ENCODE measurements at regions not wholly inside any gene's neighbourhood (a gene's known extent, or its start where the extent isn't known, plus 50 kb on each side); places are given as distances from the start of the nearest gene placed in this dataset.
A peak's percentile ranks its signal among the peaks of the same experiment; 100 is the strongest.
"Not testable (repeated sequence)": the region's sequence is repeated elsewhere in the genome, so short reads cannot be mapped to it uniquely, and the experiment has no call there.

DNA sequence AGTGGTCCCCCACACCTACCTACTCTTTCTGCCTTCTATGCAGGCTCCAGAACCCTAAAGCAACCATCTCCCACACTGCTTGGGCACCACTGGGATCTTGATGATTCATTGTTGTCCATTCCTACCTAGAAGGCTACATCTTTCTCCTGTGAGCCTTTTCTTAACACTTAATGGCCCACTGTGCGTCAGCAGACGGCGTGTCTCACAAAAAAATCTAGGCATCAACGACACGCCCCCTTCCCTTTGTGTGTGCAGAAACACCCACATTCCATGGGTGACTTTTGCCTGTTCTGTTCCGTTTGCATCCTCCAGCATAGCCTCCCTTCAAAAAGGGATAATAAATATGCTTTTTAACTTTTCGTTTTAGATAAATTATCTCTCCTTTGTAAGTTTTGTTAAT, 99.7 kb upstream of the CYRIA start:
- no peak for DNase-seq (ENCODE audit: low read depth in 1 of 2, low spot score in 1 of 2)

DNA sequence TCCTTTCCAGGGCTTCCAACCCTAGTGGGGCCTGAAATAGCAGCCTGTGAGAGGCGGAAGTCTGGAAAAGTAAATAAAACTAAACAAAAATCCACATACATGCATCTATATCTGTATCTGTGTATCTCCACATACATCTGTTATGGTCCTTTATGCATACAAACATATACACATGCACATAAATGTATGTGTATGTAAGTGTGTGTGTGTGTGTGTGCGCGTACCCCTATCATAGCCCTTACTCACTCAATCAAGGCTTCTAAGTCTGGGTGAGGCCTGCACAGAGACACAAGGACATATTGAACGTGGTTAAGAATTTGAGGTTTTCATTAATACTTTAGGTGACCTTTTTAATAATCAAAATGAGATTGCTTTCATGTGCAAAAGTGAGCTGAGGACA, 98.9 kb upstream of the CYRIA start:
- no peak for DNase-seq (ENCODE audit: low read depth in 1 of 2, low spot score in 1 of 2)

DNA sequence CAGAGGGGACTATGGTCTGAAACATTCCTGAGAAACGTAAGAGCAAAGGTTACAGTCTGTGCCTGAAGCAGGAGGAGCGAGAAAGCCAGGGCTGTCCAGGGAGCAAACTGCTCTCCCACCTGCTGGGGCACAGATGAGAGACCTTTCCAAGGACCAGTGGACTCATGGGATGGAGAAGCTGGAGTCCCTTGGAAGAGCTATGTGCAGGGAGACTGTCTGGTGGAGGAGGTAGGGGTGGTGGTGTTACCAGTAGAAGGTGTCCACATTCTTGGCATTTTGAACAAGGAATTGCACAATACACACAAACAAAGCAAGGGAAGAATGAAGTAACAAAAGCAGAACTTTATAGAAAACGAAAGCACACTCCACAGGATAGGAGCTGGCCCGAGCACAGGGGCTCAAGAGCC, 97.9 kb upstream of the CYRIA start:
- DNase-seq (ENCODE audit: low read depth in 1 of 2, low spot score in 1 of 2) = no peak

DNA sequence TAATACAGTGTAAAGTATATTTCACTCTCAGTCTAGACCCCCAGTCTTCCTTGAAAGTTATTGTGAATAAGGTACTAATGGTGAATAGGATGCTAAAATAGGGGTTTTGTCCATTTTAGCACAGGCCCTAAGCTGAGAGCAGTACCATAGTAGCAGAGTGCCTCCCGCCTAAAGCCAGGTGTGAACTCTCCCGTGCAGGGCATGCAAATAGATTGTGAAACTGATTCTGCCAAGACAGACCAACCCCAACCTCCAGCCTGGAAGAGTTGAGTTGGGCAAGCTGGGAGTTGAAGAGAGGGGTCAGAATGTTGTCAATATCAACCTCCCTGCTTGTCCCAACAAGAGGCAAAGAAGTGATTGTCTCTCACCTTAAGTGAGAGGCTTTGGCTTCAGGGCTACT, 97.4 kb upstream of the CYRIA start:
- DNase-seq (ENCODE audit: low read depth in 1 of 2, low spot score in 1 of 2) = no peak

GRCh38 chr2:16760426-16760825, 94.8 kb upstream of the CYRIA start:
- no peak for DNase-seq (ENCODE audit: low read depth in 1 of 2, low spot score in 1 of 2)

- peak; percentile 21 to 42 for DNase-seq (ENCODE audit: low read depth in 1 of 2, low spot score in 1 of 2)
These were observed 91.4 kb upstream of the CYRIA start for GRCh38 chr2:16756831-16757644.

DNA sequence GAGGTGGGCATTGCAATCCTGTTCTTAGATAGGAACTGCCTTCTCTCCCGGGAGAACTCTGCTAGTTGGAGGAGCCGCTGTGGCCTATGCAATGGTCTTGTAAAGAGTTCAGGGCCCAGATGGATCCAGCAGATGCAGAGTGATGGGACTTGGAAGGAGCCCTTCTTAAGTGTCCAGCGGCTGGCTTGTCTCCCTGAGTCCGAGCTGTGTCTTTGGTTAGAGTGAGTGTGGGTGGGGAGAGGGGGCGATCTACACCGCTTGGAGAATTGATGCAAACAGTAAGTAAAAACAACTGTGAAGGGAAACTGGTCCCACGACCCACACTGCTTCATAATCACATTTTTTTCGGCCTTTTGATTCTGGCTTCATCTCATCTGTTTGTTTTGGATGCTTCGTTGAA, 89.8 kb upstream of the CYRIA start:
- no peak for DNase-seq (ENCODE audit: low read depth in 1 of 2, low spot score in 1 of 2)

- not testable (repeated sequence) for DNase-seq (ENCODE audit: low read depth in 1 of 2, low spot score in 1 of 2)
These were observed 87.4 kb upstream of the CYRIA start for GRCh38 chr2:16753025-16753424.

DNA sequence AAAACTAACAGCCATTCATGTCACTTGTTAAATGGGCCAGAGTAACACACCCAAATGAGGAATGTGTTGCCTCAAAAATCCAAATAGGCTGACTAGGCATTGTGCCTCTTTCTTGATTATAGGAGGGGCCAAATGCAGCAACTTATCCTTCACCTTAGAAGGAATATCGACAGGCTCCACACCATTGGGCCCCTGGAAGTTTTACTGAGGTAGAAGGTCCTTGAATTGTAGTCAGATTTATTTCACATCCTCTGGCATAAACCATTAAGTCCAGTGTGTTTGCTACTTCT, 85.2 kb upstream of the CYRIA start:
- DNase-seq (ENCODE audit: low read depth in 1 of 2, low spot score in 1 of 2) = not testable (repeated sequence)

GRCh38 chr2:16750175-16750924, 84.7 kb upstream of the CYRIA start:
- DNase-seq (ENCODE audit: low read depth in 1 of 2, low spot score in 1 of 2) = no peak

DNA sequence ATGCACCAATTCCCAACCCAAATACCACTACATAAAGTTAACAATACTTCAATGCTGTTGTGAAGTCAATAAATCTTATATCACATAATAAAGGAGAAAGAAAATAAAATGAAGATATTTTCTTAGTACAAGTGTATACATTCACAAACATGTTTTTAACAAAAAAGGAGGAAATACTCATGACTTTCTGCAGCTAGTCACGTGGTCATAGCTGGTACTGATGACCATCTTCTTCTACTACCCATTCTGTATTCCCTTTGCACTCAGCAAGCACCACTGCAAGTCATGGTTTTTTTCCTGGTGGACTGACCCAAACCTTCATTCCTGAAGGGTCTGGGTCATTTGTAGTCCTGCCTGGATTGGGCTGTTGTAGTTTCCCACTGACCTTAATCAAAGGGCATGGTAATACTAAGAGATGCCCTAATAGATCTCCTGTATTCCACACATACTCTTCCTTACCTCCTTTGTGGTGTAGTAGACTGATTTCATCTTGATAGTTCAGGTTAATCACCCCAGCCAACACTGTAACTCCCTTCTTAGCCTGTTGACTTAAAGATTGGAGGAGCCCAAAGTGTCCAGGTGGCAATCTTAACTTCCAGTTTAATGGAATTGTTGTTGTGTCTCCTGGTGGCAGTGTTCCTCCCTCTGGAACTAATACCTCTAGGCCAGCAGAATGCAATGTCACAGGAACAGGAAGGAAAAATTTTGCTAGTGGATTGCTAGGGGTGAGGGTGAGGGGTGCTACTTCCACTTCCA, 83.1 kb upstream of the CYRIA start:
- DNase-seq (ENCODE audit: low read depth in 1 of 2, low spot score in 1 of 2) = not testable (repeated sequence)

- no peak for DNase-seq (ENCODE audit: low read depth in 1 of 2, low spot score in 1 of 2)
These were observed 82.1 kb upstream of the CYRIA start for GRCh38 chr2:16747689-16748088.

GRCh38 chr2:16747257-16747656, 81.6 kb upstream of the CYRIA start:
- DNase-seq (ENCODE audit: low read depth in 1 of 2, low spot score in 1 of 2) = no peak

DNA sequence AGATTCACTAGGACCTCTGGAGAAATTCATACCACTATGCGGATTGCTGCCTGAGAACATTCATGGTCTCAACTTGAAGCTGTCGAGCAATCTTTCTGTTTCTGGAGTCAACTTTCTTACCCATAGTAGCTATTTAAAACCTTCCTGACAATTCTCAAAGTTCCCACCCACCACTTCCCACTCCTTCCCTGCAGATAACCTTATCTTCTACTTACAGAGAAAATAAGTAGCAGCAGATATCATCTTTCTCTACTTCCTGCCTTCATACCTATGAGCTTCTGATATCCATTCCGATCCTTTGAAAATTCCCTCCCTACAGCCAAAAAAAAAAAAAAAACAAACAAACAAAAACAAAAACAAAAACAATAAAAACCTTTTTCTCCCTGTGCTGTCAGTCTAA, 81.2 kb upstream of the CYRIA start:
- DNase-seq (ENCODE audit: low read depth in 1 of 2, low spot score in 1 of 2) = no peak

DNA sequence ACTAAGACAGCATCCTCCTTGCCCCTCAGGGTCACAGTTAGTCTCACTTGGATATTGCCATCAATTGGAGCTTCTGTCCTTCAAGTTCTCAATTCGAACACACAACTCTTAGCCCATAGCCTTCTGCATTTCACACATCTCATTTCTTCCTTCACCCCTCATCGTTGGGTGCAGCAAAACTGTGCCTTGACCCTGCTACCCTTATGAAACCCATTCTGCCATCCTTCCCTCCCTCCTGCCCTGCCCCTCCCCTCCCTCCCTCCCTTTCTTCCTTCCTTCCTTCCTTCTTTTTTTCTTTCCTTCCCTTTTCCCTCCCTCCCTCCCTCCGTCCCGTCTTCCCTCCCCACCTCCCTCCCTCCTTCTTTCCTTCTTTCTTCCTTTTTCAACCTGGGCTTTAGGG, 80.7 kb upstream of the CYRIA start:
- no peak for DNase-seq (ENCODE audit: low read depth in 1 of 2, low spot score in 1 of 2)

- no peak for DNase-seq (ENCODE audit: low read depth in 1 of 2, low spot score in 1 of 2)
These were observed 79.8 kb upstream of the CYRIA start for GRCh38 chr2:16745466-16745865.

DNA sequence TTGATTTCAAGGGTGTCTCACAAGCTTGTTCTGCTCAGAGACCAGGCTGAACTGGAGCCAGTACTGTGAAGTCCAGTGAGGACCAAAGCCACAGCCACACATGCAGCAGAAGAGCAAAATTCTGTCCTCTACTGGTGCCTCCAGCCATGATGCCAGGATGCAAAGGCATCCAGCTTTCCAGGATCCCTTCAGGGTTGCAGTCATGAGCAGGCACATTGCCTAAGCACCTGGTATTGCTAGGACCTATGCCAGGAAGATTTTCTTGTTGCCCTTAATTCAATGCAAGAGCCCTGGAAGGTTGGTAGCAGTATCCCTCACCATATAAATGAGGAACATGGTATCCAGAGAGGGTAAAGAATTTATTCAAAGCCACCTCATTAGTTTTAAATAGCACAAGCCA, 78.9 kb upstream of the CYRIA start:
- DNase-seq (ENCODE audit: low read depth in 1 of 2, low spot score in 1 of 2) = no peak

GRCh38 chr2:16742026-16742425, 76.4 kb upstream of the CYRIA start:
- DNase-seq (ENCODE audit: low read depth in 1 of 2, low spot score in 1 of 2) = no peak

DNA sequence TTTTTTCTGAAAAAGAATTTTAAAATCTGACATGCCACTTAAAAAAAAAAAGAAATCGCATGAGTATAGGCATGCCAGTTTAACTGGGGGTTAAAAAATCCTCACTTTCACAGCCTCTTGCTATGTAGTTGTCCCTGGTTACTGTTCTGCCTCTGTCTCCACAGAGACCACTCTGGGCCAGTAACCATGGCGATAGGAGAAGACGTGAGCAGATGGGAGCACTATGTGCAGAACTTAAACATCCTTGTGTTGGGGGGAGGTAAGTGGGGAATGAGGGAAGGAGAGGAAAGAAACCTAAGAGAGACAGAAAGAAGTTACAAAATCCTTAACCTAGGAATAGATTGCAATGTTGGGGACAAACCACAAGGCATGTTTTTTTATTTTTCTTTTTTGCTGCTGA, 75.9 kb upstream of the CYRIA start:
- DNase-seq (ENCODE audit: low read depth in 1 of 2, low spot score in 1 of 2) = no peak

DNA sequence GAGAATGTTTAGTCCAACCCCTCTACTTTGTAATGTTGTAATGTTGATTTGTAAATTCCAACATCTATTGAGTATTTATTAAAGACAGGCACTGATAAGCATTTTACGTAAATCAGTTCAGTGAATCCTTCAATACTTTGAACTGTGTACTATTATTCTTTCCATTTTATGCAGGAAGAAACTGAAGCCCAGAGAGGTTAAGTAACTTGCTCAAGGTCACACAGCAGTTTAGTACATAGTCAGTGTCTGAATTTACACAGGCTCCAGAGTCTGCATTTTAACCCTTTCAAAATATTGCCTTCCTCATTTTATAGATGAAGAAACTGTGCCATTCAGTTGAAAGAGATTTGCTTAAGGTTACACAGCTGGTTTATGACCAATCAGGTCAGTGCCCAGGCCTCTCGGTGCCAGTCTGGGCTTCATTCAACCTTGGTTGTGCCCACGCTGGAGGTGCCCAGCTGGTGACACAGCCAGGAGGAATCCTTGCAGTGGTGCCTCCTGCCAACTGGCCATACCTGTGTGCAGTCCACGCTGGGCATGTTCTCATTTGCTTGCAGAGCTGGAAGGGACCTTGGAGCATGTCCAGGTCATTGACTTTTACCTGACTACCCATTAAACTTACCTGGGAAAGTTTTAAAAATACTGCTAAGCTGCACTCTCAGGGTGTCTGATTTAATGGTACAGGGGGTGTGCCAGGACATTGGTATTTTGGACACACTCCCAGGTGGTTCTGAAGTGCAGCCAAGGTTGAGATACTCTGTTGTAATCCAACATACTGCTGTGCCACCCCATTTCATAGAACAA, 74.3 kb upstream of the CYRIA start:
- DNase-seq (ENCODE audit: low read depth in 1 of 2, low spot score in 1 of 2) = no peak
